ENCODE measurements at regions not wholly inside any gene's neighbourhood (a gene's known extent, or its start where the extent isn't known, plus 50 kb on each side); places are given as distances from the start of the nearest gene placed in this dataset.

DNA sequence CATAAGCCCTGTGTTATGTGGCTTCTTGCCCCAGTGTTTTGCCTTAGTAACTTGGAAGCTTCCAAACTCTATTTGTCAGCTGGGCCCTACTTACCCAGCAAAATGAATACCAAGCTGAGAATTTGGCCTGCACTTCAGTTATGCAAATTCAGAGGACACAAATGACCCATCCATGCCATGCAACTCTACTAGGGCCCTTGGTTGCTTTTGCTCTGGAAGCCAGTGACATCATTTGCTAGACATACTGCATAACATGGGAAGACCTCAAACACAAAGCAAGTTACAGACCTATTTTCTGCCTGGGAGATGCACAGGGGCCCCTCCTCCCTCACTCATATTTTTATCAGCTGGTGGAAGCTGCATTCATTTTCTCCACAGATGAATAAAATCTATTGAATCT is 90.2 kb upstream of the PPM1H start:
- no peaks in the 10 kb centered on the region for H3K36me3 ChIP-seq (replicated peaks in 1 of 2; ENCODE audit: control insufficient read depth in 2 of 2, insufficient read depth in 2 of 2, low read length in 2 of 2)
- no peak overlapping the region for H3K4ac ChIP-seq (ENCODE audit: low read length)
- H3K18ac ChIP-seq (ENCODE audit: low read length): no peak overlapping the region

DNA sequence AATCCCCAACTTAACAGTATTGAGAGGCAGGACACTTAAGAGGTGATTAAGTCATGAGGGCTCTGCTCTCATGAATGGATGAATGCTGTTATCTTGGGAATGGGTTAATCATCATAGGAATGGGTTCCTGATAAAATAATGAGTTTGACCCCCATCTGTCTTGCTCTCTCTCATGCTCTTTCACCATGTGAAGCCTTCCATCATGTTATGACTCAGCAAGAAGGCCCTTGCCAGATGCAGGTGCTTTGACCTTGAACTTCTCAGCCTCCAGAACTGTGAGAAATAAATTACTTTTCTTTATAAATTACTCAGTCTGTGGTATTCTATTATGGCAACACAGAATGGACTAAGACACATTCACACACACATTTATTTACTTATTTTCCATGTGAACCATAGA is 89.0 kb upstream of the PPM1H start:
- H3K4me2 ChIP-seq (ENCODE audit: insufficient read depth, low read length, poor library complexity, severe bottlenecking): no peak overlapping the region
- no peaks in the 10 kb centered on the region for H3K27me3 ChIP-seq (ENCODE audit: control insufficient read depth in 3 of 3, insufficient read depth in 3 of 3, low read depth in 1 of 3, low read length in 3 of 3)
- H4K8ac ChIP-seq (ENCODE audit: low read depth, low read length): no peak overlapping the region
- no peak overlapping the region for H3K9ac ChIP-seq (ENCODE audit: low read depth, low read length, poor library complexity)
- H3K4me1 ChIP-seq (ENCODE audit: control insufficient read depth in 2 of 2, insufficient read depth in 1 of 2, low read depth in 1 of 2, low read length in 2 of 2): peaks cover 5 to 6% of the 10 kb centered on the region in 2 donors
- H3K9me3 ChIP-seq (replicated peaks in 1 of 2; ENCODE audit: control insufficient read depth in 2 of 2, insufficient read depth in 1 of 2, low read depth in 1 of 2, low read length in 2 of 2): no peaks in the 10 kb centered on the region
- no peak overlapping the region for H2BK120ac ChIP-seq (ENCODE audit: low read depth, low read length)
- H3K18ac ChIP-seq (ENCODE audit: low read length): no peak overlapping the region
- H3K27ac ChIP-seq (replicated peaks; ENCODE audit: low read length): no peak overlapping the region
- no peak overlapping the region for H2AFZ ChIP-seq (ENCODE audit: low read length)
- H3K23ac ChIP-seq (ENCODE audit: low read depth, low read length, poor library complexity): no peak overlapping the region
- DNase-seq (ENCODE audit: low spot score): no peak
- no peaks in the 10 kb centered on the region for H3K36me3 ChIP-seq (replicated peaks in 1 of 2; ENCODE audit: control insufficient read depth in 2 of 2, insufficient read depth in 2 of 2, low read length in 2 of 2)
- no peak overlapping the region for H2BK5ac ChIP-seq (ENCODE audit: low read length)
- H4K91ac ChIP-seq (ENCODE audit: low read depth, low read length, poor library complexity): no peak overlapping the region
- no peak overlapping the region for H3K4me3 ChIP-seq (ENCODE audit: low read length in 2 of 2)
- no peaks in the 10 kb centered on the region for H3K79me1 ChIP-seq (ENCODE audit: low read depth, low read length)
- H2BK15ac ChIP-seq (ENCODE audit: low read length): no peak overlapping the region
- H3K4ac ChIP-seq (ENCODE audit: low read length): no peak overlapping the region
- H3K14ac ChIP-seq (ENCODE audit: low read length): no peak overlapping the region
- H2BK12ac ChIP-seq (ENCODE audit: low read length): no peak overlapping the region
- H2AK5ac ChIP-seq (ENCODE audit: low read depth, low read length): no peak overlapping the region

More for the DNA sequence above, 90.2 kb upstream of the PPM1H start:
- Histone ChIP-seq H3K4me2 (ENCODE audit: insufficient read depth, low read length, poor library complexity, severe bottlenecking) (no peak overlapping the region), H2BK120ac (ENCODE audit: low read depth, low read length) (no peak overlapping the region), H4K8ac (ENCODE audit: low read depth, low read length) (no peak overlapping the region), H3K9ac (ENCODE audit: low read depth, low read length, poor library complexity) (no peak overlapping the region), H3K4me1 (ENCODE audit: control insufficient read depth in 2 of 2, insufficient read depth in 1 of 2, low read depth in 1 of 2, low read length in 2 of 2) (peaks cover 5 to 6% of the 10 kb centered on the region in 2 donors), H3K27ac (replicated peaks; ENCODE audit: low read length) (no peak overlapping the region), H2BK12ac (ENCODE audit: low read length) (no peak overlapping the region), H2AFZ (ENCODE audit: low read length) (peak overlapping the region; percentile 10), H2BK15ac (ENCODE audit: low read length) (no peak overlapping the region), H2AK5ac (ENCODE audit: low read depth, low read length) (no peak overlapping the region), H3K27me3 (ENCODE audit: control insufficient read depth in 3 of 3, insufficient read depth in 3 of 3, low read depth in 1 of 3, low read length in 3 of 3) (no peaks in the 10 kb centered on the region), H2BK5ac (ENCODE audit: low read length) (no peak overlapping the region), H3K4me3 (ENCODE audit: low read length in 2 of 2) (no peak overlapping the region), H3K14ac (ENCODE audit: low read length) (no peak overlapping the region), H3K23ac (ENCODE audit: low read depth, low read length, poor library complexity) (no peak overlapping the region), H3K9me3 (replicated peaks in 1 of 2; ENCODE audit: control insufficient read depth in 2 of 2, insufficient read depth in 1 of 2, low read depth in 1 of 2, low read length in 2 of 2) (no peaks in the 10 kb centered on the region), H4K91ac (ENCODE audit: low read depth, low read length, poor library complexity) (no peak overlapping the region), H3K79me1 (ENCODE audit: low read depth, low read length) (no peaks in the 10 kb centered on the region)
- no peak for DNase-seq (ENCODE audit: low spot score)

DNA sequence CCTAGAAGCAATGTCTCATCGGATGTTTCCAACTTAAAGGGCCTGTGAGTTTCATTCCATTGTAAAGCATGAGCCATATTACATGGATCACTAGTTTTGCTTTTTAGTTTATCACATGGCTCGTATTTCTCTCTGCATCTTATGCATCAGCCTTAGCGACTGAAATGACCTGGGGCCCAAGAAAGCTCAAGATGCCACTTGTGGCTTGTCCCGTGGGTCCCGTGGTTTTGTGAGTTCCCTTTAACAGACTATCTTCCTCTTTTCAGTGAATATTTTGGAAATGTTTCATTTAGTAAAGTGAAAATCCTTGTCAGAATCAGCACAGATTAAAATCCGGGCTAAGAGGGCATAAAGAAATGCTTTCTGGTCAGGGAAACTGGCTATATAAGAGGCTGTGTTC is 86.2 kb upstream of the PPM1H start:
- no peak overlapping the region for H2BK120ac ChIP-seq (ENCODE audit: low read depth, low read length)
- no peaks in the 10 kb centered on the region for H3K27me3 ChIP-seq (ENCODE audit: control insufficient read depth in 3 of 3, insufficient read depth in 3 of 3, low read depth in 1 of 3, low read length in 3 of 3)
- H3K4me1 ChIP-seq (ENCODE audit: control insufficient read depth in 2 of 2, insufficient read depth in 1 of 2, low read depth in 1 of 2, low read length in 2 of 2): peaks cover 2 to 6% of the 10 kb centered on the region in 2 donors
- H3K4me3 ChIP-seq (ENCODE audit: low read length in 2 of 2): no peak overlapping the region
- H3K4me2 ChIP-seq (ENCODE audit: insufficient read depth, low read length, poor library complexity, severe bottlenecking): no peak overlapping the region
- H3K36me3 ChIP-seq (replicated peaks in 1 of 2; ENCODE audit: control insufficient read depth in 2 of 2, insufficient read depth in 2 of 2, low read length in 2 of 2): no peaks in the 10 kb centered on the region
- no peak overlapping the region for H3K9ac ChIP-seq (ENCODE audit: low read depth, low read length, poor library complexity)
- peak overlapping the region; percentile 19 for H2AFZ ChIP-seq (ENCODE audit: low read length)
- no peak overlapping the region for H3K27ac ChIP-seq (replicated peaks; ENCODE audit: low read length)
- no peak overlapping the region for H2BK5ac ChIP-seq (ENCODE audit: low read length)
- H3K9me3 ChIP-seq (replicated peaks in 1 of 2; ENCODE audit: control insufficient read depth in 2 of 2, insufficient read depth in 1 of 2, low read depth in 1 of 2, low read length in 2 of 2): no peaks in the 10 kb centered on the region
- DNase-seq (ENCODE audit: low spot score): no peak
- H4K8ac ChIP-seq (ENCODE audit: low read depth, low read length): no peak overlapping the region
- WGBS, 2 donors (ENCODE audit: extremely low coverage in 2 of 2, insufficient read length in 2 of 2, insufficient replicate concordance in 1 of 2): no CpG with 5 or more reads among the region's 6 CpGs
- no peak overlapping the region for H3K23ac ChIP-seq (ENCODE audit: low read depth, low read length, poor library complexity)
- no peak overlapping the region for H4K91ac ChIP-seq (ENCODE audit: low read depth, low read length, poor library complexity)
- H3K18ac ChIP-seq (ENCODE audit: low read length): no peak overlapping the region
- H3K4ac ChIP-seq (ENCODE audit: low read length): no peak overlapping the region
- H2BK12ac ChIP-seq (ENCODE audit: low read length): no peak overlapping the region
- no peak overlapping the region for H2AK5ac ChIP-seq (ENCODE audit: low read depth, low read length)
- no peak overlapping the region for H2BK15ac ChIP-seq (ENCODE audit: low read length)
- no peak overlapping the region for H3K14ac ChIP-seq (ENCODE audit: low read length)
- no peaks in the 10 kb centered on the region for H3K79me1 ChIP-seq (ENCODE audit: low read depth, low read length)

DNA sequence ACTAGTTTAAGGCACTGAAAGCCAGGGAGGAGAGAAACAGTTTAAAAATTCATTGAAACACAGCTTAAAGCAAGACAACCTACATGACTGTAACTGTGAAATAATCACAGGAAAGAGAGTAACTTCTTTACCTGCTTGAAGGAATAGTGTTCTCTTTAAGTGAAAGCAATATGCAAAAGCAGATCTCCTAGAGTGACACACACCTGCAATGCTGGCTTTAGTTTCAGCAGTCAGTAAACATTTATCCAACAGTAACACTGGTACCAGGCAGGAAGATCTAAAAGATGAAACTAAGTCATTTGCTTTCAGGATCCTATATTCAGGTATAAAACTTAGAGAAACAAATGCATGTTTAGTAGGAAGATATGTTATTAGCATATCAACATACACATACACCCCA is 85.3 kb upstream of the PPM1H start:
- DNase-seq (ENCODE audit: low spot score): no peak
- Histone ChIP-seq H3K27ac (replicated peaks; ENCODE audit: low read length) (no peak overlapping the region), H3K79me1 (ENCODE audit: low read depth, low read length) (no peaks in the 10 kb centered on the region), H2AFZ (ENCODE audit: low read length) (no peak overlapping the region), H2BK15ac (ENCODE audit: low read length) (no peak overlapping the region), H3K23ac (ENCODE audit: low read depth, low read length, poor library complexity) (no peak overlapping the region), H2AK5ac (ENCODE audit: low read depth, low read length) (no peak overlapping the region), H4K8ac (ENCODE audit: low read depth, low read length) (no peak overlapping the region), H3K36me3 (replicated peaks in 1 of 2; ENCODE audit: control insufficient read depth in 2 of 2, insufficient read depth in 2 of 2, low read length in 2 of 2) (no peaks in the 10 kb centered on the region), H3K18ac (ENCODE audit: low read length) (no peak overlapping the region), H3K14ac (ENCODE audit: low read length) (no peak overlapping the region), H3K27me3 (ENCODE audit: control insufficient read depth in 3 of 3, insufficient read depth in 3 of 3, low read depth in 1 of 3, low read length in 3 of 3) (no peaks in the 10 kb centered on the region), H3K9ac (ENCODE audit: low read depth, low read length, poor library complexity) (no peak overlapping the region), H2BK120ac (ENCODE audit: low read depth, low read length) (no peak overlapping the region), H2BK12ac (ENCODE audit: low read length) (no peak overlapping the region), H4K91ac (ENCODE audit: low read depth, low read length, poor library complexity) (no peak overlapping the region), H3K4ac (ENCODE audit: low read length) (no peak overlapping the region), H3K9me3 (replicated peaks in 1 of 2; ENCODE audit: control insufficient read depth in 2 of 2, insufficient read depth in 1 of 2, low read depth in 1 of 2, low read length in 2 of 2) (no peaks in the 10 kb centered on the region), H3K4me1 (ENCODE audit: control insufficient read depth in 2 of 2, insufficient read depth in 1 of 2, low read depth in 1 of 2, low read length in 2 of 2) (peaks cover 2 to 5% of the 10 kb centered on the region in 2 donors), H3K4me3 (ENCODE audit: low read length in 2 of 2) (no peak overlapping the region), H2BK5ac (ENCODE audit: low read length) (no peak overlapping the region), H3K4me2 (ENCODE audit: insufficient read depth, low read length, poor library complexity, severe bottlenecking) (no peak overlapping the region)
